GM12878 (cell line): ENCODE measurements at regions not wholly inside any gene's neighbourhood (a gene's known extent, or its start where the extent isn't known, plus 50 kb on each side); places are given as distances from the start of the nearest gene placed in this dataset.

Source experiments
- BACH1 ChIP-seq: fragments of 450-650 bp; IDR thresholded peaks from 2 replicates; pipeline ENCODE4 v1.6.1; 2017; ENCODE audit warnings: mild to moderate bottlenecking, borderline replicate concordance
- BRCA1 ChIP-seq: IDR thresholded peaks from 2 replicates; pipeline ENCODE4 v1.6.1; 2011; ENCODE audit warnings: low read depth, low read length, improper control_type of control experiment
- IKZF1 ChIP-seq: fragments of 450-650 bp; conservative IDR thresholded peaks from 2 replicates; pipeline ENCODE4 v1.6.1; 2017; ENCODE audit warnings: antibody characterized with exemption, mild to moderate bottlenecking
- KDM1A ChIP-seq: fragments of 200-600 bp; sonication (generic); IDR thresholded peaks from 2 replicates; pipeline ENCODE4 v1.6.1; 2016; ENCODE audit warnings: borderline replicate concordance
- NFYA ChIP-seq: IDR thresholded peaks from 2 replicates; pipeline ENCODE4 v1.6.1; 2011; ENCODE audit warnings: low read depth, mild to moderate bottlenecking, low read length, improper control_type of control experiment, borderline replicate concordance
- POLR2AphosphoS5 ChIP-seq: IDR thresholded peaks from 2 replicates; pipeline ENCODE4 v1.6.1; 2011; ENCODE audit warnings: mild to moderate bottlenecking, low read length, inconsistent platforms
- SIN3A ChIP-seq: IDR thresholded peaks from 2 replicates; pipeline ENCODE4 v1.6.1; 2012; ENCODE audit warnings: low read depth, low read length, improper control_type of control experiment
- TF ChIP-seq, protein P1 (sequence below): fragments of 450-650 bp; IDR thresholded peaks from 2 replicates; pipeline ENCODE4 v1.6.1; 2017; ENCODE audit warnings: mild to moderate bottlenecking, moderate library complexity
- TF ChIP-seq, protein P2 (sequence below): fragments of 450-650 bp; formaldehyde crosslinking; IDR thresholded peaks from 2 replicates; pipeline ENCODE4 v1.4.0; 2020; ENCODE audit warnings: mild to moderate bottlenecking, moderate library complexity
- TF ChIP-seq, protein P3 (sequence below): fragments of 450-650 bp; IDR thresholded peaks from 2 replicates; pipeline ENCODE4 v1.6.1; 2016; ENCODE audit warnings: mild to moderate bottlenecking
- TF ChIP-seq, protein P4 (sequence below): IDR thresholded peaks from 2 replicates; pipeline ENCODE4 v1.6.1; 2011; ENCODE audit warnings: low read depth, low read length, improper control_type of control experiment, borderline replicate concordance
- TF ChIP-seq, protein P5 (sequence below): IDR thresholded peaks from 2 replicates; pipeline ENCODE4 v1.6.1; 2012; ENCODE audit warnings: improper control_type of control experiment, low read depth, low read length; ENCODE audit not compliant: insufficient replicate concordance

DNA sequence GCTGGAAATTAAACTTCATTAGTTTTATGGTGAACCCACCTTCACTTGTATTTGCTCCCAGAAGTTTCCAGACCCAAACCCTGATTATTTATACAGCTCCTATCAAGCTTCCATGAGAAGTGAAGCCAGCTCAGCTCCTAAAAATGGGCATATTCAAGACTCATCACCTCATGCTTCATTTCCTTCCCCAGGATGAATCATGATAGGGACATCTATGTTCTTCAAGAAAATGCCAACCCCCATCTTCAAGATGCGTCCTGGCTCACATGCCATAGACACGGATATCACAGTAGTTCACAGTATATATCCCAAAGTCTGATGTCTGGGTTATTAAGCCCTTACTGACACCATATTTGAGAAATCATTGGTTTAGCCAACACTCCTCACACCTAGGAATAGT lies 217.6 kb downstream of the NPR3 start (continued):
- TF ChIP-seq, protein P1, sequence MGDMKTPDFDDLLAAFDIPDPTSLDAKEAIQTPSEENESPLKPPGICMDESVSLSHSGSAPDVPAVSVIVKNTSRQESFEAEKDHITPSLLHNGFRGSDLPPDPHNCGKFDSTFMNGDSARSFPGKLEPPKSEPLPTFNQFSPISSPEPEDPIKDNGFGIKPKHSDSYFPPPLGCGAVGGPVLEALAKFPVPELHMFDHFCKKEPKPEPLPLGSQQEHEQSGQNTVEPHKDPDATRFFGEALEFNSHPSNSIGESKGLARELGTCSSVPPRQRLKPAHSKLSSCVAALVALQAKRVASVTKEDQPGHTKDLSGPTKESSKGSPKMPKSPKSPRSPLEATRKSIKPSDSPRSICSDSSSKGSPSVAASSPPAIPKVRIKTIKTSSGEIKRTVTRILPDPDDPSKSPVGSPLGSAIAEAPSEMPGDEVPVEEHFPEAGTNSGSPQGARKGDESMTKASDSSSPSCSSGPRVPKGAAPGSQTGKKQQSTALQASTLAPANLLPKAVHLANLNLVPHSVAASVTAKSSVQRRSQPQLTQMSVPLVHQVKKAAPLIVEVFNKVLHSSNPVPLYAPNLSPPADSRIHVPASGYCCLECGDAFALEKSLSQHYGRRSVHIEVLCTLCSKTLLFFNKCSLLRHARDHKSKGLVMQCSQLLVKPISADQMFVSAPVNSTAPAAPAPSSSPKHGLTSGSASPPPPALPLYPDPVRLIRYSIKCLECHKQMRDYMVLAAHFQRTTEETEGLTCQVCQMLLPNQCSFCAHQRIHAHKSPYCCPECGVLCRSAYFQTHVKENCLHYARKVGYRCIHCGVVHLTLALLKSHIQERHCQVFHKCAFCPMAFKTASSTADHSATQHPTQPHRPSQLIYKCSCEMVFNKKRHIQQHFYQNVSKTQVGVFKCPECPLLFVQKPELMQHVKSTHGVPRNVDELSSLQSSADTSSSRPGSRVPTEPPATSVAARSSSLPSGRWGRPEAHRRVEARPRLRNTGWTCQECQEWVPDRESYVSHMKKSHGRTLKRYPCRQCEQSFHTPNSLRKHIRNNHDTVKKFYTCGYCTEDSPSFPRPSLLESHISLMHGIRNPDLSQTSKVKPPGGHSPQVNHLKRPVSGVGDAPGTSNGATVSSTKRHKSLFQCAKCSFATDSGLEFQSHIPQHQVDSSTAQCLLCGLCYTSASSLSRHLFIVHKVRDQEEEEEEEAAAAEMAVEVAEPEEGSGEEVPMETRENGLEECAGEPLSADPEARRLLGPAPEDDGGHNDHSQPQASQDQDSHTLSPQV: no peak
- TF ChIP-seq POLR2AphosphoS5: no peak
- TF ChIP-seq, protein P2, sequence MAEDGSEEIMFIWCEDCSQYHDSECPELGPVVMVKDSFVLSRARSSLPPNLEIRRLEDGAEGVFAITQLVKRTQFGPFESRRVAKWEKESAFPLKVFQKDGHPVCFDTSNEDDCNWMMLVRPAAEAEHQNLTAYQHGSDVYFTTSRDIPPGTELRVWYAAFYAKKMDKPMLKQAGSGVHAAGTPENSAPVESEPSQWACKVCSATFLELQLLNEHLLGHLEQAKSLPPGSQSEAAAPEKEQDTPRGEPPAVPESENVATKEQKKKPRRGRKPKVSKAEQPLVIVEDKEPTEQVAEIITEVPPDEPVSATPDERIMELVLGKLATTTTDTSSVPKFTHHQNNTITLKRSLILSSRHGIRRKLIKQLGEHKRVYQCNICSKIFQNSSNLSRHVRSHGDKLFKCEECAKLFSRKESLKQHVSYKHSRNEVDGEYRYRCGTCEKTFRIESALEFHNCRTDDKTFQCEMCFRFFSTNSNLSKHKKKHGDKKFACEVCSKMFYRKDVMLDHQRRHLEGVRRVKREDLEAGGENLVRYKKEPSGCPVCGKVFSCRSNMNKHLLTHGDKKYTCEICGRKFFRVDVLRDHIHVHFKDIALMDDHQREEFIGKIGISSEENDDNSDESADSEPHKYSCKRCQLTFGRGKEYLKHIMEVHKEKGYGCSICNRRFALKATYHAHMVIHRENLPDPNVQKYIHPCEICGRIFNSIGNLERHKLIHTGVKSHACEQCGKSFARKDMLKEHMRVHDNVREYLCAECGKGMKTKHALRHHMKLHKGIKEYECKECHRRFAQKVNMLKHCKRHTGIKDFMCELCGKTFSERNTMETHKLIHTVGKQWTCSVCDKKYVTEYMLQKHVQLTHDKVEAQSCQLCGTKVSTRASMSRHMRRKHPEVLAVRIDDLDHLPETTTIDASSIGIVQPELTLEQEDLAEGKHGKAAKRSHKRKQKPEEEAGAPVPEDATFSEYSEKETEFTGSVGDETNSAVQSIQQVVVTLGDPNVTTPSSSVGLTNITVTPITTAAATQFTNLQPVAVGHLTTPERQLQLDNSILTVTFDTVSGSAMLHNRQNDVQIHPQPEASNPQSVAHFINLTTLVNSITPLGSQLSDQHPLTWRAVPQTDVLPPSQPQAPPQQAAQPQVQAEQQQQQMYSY: no peak
- TF ChIP-seq, protein P3, sequence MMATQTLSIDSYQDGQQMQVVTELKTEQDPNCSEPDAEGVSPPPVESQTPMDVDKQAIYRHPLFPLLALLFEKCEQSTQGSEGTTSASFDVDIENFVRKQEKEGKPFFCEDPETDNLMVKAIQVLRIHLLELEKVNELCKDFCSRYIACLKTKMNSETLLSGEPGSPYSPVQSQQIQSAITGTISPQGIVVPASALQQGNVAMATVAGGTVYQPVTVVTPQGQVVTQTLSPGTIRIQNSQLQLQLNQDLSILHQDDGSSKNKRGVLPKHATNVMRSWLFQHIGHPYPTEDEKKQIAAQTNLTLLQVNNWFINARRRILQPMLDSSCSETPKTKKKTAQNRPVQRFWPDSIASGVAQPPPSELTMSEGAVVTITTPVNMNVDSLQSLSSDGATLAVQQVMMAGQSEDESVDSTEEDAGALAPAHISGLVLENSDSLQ: no peak
- TF ChIP-seq, protein P4, sequence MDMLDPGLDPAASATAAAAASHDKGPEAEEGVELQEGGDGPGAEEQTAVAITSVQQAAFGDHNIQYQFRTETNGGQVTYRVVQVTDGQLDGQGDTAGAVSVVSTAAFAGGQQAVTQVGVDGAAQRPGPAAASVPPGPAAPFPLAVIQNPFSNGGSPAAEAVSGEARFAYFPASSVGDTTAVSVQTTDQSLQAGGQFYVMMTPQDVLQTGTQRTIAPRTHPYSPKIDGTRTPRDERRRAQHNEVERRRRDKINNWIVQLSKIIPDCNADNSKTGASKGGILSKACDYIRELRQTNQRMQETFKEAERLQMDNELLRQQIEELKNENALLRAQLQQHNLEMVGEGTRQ: no peak
- no peak for TF ChIP-seq SIN3A
- TF ChIP-seq, protein P5, sequence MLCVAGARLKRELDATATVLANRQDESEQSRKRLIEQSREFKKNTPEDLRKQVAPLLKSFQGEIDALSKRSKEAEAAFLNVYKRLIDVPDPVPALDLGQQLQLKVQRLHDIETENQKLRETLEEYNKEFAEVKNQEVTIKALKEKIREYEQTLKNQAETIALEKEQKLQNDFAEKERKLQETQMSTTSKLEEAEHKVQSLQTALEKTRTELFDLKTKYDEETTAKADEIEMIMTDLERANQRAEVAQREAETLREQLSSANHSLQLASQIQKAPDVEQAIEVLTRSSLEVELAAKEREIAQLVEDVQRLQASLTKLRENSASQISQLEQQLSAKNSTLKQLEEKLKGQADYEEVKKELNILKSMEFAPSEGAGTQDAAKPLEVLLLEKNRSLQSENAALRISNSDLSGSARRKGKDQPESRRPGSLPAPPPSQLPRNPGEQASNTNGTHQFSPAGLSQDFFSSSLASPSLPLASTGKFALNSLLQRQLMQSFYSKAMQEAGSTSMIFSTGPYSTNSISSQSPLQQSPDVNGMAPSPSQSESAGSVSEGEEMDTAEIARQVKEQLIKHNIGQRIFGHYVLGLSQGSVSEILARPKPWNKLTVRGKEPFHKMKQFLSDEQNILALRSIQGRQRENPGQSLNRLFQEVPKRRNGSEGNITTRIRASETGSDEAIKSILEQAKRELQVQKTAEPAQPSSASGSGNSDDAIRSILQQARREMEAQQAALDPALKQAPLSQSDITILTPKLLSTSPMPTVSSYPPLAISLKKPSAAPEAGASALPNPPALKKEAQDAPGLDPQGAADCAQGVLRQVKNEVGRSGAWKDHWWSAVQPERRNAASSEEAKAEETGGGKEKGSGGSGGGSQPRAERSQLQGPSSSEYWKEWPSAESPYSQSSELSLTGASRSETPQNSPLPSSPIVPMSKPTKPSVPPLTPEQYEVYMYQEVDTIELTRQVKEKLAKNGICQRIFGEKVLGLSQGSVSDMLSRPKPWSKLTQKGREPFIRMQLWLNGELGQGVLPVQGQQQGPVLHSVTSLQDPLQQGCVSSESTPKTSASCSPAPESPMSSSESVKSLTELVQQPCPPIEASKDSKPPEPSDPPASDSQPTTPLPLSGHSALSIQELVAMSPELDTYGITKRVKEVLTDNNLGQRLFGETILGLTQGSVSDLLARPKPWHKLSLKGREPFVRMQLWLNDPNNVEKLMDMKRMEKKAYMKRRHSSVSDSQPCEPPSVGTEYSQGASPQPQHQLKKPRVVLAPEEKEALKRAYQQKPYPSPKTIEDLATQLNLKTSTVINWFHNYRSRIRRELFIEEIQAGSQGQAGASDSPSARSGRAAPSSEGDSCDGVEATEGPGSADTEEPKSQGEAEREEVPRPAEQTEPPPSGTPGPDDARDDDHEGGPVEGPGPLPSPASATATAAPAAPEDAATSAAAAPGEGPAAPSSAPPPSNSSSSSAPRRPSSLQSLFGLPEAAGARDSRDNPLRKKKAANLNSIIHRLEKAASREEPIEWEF: no peak
- TF ChIP-seq NFYA: no peak
- no peak for TF ChIP-seq KDM1A
- no peak for TF ChIP-seq BRCA1
- TF ChIP-seq BACH1: no peak
- TF ChIP-seq IKZF1: no peak
